ENCODE measurements at regions not wholly inside any gene's neighbourhood (a gene's known extent, or its start where the extent isn't known, plus 50 kb on each side); places are given as distances from the start of the nearest gene placed in this dataset.

DNA sequence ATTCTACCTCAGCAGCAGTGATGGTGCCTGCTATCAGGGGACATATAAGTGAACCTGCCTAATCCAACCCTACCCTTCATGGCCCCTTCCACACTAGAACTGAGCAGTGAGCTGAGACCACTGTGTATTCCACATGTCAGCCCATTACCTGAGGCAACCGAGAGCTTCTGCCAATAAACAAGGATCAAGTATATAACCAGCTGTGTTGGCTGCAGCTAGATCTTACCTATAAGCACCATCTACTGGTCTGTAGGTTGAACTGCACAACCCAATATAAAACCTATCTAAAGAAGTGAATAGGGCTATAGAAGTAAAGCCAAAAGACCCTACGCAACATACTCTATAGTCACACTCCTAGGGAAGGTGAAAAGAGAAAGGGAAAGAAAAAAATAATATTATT lies 376.9 kb downstream of the HHIPL2 start:
- DNase-seq (peak in 3 of 5 donors; percentile 25 to 34 (median 30)), FAIRE-seq (peak; percentile 13)
- Histone ChIP-seq H3K27ac (ENCODE audit: low read depth in 2 of 2, low read length in 2 of 2) (no peak overlapping the region), H3K9ac (ENCODE audit: low read length in 3 of 3) (no peak overlapping the region), H3K27me3 (ENCODE audit: control insufficient read depth, insufficient read depth, low read length) (no peaks in the 10 kb centered on the region), H3K4me1 (ENCODE audit: control insufficient read depth in 2 of 3, insufficient read depth in 2 of 3, low read depth in 1 of 3, low read length in 3 of 3) (no peaks in the 10 kb centered on the region), H3K4me3 (ENCODE audit: low read length in 3 of 3) (no peak overlapping the region), H3K9me3 (ENCODE audit: control insufficient read depth in 2 of 3, insufficient read depth in 1 of 3, low read length in 3 of 3) (no peaks in the 10 kb centered on the region), H3K36me3 (ENCODE audit: control insufficient read depth in 2 of 3, insufficient read depth in 3 of 3, low read length in 3 of 3) (no peaks in the 10 kb centered on the region)
- TF ChIP-seq, protein P1, sequence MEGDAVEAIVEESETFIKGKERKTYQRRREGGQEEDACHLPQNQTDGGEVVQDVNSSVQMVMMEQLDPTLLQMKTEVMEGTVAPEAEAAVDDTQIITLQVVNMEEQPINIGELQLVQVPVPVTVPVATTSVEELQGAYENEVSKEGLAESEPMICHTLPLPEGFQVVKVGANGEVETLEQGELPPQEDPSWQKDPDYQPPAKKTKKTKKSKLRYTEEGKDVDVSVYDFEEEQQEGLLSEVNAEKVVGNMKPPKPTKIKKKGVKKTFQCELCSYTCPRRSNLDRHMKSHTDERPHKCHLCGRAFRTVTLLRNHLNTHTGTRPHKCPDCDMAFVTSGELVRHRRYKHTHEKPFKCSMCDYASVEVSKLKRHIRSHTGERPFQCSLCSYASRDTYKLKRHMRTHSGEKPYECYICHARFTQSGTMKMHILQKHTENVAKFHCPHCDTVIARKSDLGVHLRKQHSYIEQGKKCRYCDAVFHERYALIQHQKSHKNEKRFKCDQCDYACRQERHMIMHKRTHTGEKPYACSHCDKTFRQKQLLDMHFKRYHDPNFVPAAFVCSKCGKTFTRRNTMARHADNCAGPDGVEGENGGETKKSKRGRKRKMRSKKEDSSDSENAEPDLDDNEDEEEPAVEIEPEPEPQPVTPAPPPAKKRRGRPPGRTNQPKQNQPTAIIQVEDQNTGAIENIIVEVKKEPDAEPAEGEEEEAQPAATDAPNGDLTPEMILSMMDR (IDR thresholded peaks at IDR 0.05; ENCODE audit: borderline replicate concordance, extremely low read depth, insufficient read depth): peak; percentile 59
- intact Hi-C loops (cut with DNase I): no loop called here

DNA sequence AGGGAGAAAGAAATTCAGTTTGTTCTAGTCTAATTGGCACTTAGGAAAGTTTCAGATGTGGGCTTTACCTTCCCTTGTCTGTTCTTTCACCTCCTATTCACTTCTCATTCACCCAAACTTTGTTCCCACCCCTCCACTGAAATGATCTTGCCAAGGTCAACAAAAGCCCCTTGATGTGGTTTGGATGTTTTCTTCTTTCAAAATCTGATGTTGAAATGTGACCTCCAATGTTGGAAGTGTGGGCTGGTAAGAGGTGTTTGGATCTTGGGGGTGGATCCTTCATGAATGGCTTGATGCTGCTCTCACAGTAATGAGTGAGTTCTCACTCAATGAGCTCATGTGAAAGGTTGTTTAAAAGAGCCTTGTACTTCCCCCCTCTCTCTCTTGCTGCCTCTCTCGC lies 379.3 kb downstream of the HHIPL2 start:
- Histone ChIP-seq H3K27me3 (ENCODE audit: control insufficient read depth, insufficient read depth, low read length) (no peaks in the 10 kb centered on the region), H3K9ac (ENCODE audit: low read length in 3 of 3) (no peak overlapping the region), H3K36me3 (ENCODE audit: control insufficient read depth in 2 of 3, insufficient read depth in 3 of 3, low read length in 3 of 3) (no peaks in the 10 kb centered on the region), H3K27ac (ENCODE audit: low read depth in 2 of 2, low read length in 2 of 2) (no peak overlapping the region), H3K4me3 (ENCODE audit: low read length in 3 of 3) (no peak overlapping the region), H3K9me3 (ENCODE audit: control insufficient read depth in 2 of 3, insufficient read depth in 1 of 3, low read length in 3 of 3) (no peaks in the 10 kb centered on the region), H3K4me1 (ENCODE audit: control insufficient read depth in 2 of 3, insufficient read depth in 2 of 3, low read depth in 1 of 3, low read length in 3 of 3) (no peaks in the 10 kb centered on the region)
- TF ChIP-seq, protein P1 (IDR thresholded peaks at IDR 0.05; ENCODE audit: borderline replicate concordance, extremely low read depth, insufficient read depth): no peak
- FAIRE-seq (no peak), DNase-seq (no peak)
- intact Hi-C loops (cut with DNase I): no loop called here

DNA sequence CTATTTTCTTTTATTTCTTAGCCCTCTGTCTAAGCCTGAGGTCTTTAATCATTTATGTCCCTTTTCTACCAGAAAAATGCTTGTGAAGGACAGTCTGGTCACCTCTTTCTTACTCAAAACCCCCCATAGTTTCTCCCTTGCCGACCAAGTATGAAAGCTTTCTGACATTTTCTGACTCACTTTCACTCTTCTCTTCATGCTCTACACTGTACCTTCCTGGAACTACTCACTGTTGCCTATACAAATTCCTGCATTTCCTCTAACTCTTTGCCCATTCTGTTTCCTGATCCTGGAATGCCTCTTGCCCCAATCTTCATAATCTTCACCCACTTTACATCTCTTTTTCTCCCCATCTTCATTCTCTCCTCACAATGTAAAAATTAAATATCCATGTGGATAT lies 380.0 kb downstream of the HHIPL2 start:
- H3K27me3 ChIP-seq (ENCODE audit: control insufficient read depth, insufficient read depth, low read length): no peaks in the 10 kb centered on the region
- no peak overlapping the region for H3K9ac ChIP-seq (ENCODE audit: low read length in 3 of 3)
- H3K36me3 ChIP-seq (ENCODE audit: control insufficient read depth in 2 of 3, insufficient read depth in 3 of 3, low read length in 3 of 3): no peaks in the 10 kb centered on the region
- no peaks in the 10 kb centered on the region for H3K4me1 ChIP-seq (ENCODE audit: control insufficient read depth in 2 of 3, insufficient read depth in 2 of 3, low read depth in 1 of 3, low read length in 3 of 3)
- no peak for DNase-seq
- TF ChIP-seq, protein P1 (IDR thresholded peaks at IDR 0.05; ENCODE audit: borderline replicate concordance, extremely low read depth, insufficient read depth): no peak
- H3K9me3 ChIP-seq (ENCODE audit: control insufficient read depth in 2 of 3, insufficient read depth in 1 of 3, low read length in 3 of 3): no peaks in the 10 kb centered on the region
- H3K27ac ChIP-seq (ENCODE audit: low read depth in 2 of 2, low read length in 2 of 2): no peak overlapping the region
- intact Hi-C loops (cut with DNase I): no loop called here
- no peak overlapping the region for H3K4me3 ChIP-seq (ENCODE audit: low read length in 3 of 3)
- FAIRE-seq: no peak

GRCh38 chr1:222167111-222167510 lies 380.8 kb downstream of the HHIPL2 start:
- no peak overlapping the region for H3K4me3 ChIP-seq (ENCODE audit: low read length in 3 of 3)
- no peaks in the 10 kb centered on the region for H3K36me3 ChIP-seq (ENCODE audit: control insufficient read depth in 2 of 3, insufficient read depth in 3 of 3, low read length in 3 of 3)
- H3K4me1 ChIP-seq (ENCODE audit: control insufficient read depth in 2 of 3, insufficient read depth in 2 of 3, low read depth in 1 of 3, low read length in 3 of 3): no peaks in the 10 kb centered on the region
- FAIRE-seq (no peak), DNase-seq (peak in 4 of 5 donors; percentile 9 to 63 (median 16))
- H3K9me3 ChIP-seq (ENCODE audit: control insufficient read depth in 2 of 3, insufficient read depth in 1 of 3, low read length in 3 of 3): no peaks in the 10 kb centered on the region
- H3K27me3 ChIP-seq (ENCODE audit: control insufficient read depth, insufficient read depth, low read length): no peaks in the 10 kb centered on the region
- no peak overlapping the region for H3K27ac ChIP-seq (ENCODE audit: low read depth in 2 of 2, low read length in 2 of 2)
- intact Hi-C loops (cut with DNase I): no loop called here
- H3K9ac ChIP-seq (ENCODE audit: low read length in 3 of 3): no peak overlapping the region
- TF ChIP-seq, protein P1 (IDR thresholded peaks at IDR 0.05; ENCODE audit: borderline replicate concordance, extremely low read depth, insufficient read depth): peak; percentile 44
